Astrocyte of the cerebellum (primary cell): ENCODE measurements at regions not wholly inside any gene's neighbourhood (a gene's known extent, or its start where the extent isn't known, plus 50 kb on each side); places are given as distances from the start of the nearest gene placed in this dataset.

Source experiments
- DNase-seq: peaks from one replicate; pipeline ENCODE4 v3.0.0-alpha.2; 2011; ENCODE audit warnings: low read depth
- H3K4me3 ChIP-seq: 2 replicates; pipeline ENCODE4 v1.5.1; 2011; ENCODE audit warnings: mild to moderate bottlenecking, low read depth, low read length, moderate library complexity
- CTCF ChIP-seq: IDR thresholded peaks from 2 replicates; pipeline ENCODE4 v1.5.1; 2012; ENCODE audit warnings: low read length, low read depth, moderate library complexity, mild to moderate bottlenecking; ENCODE audit errors: missing control alignments
- in situ Hi-C: cut with HindIII; loops from 2 replicates; pipeline ENCODE4 v1.10.0; 2017; ENCODE audit warnings: low sequenced_read_pairs

GRCh38 chr13:31436478-31436877 lies 236.7 kb downstream of the B3GLCT start:
- in situ Hi-C loops: loop anchor here (10.0 kb wide), 1 partner anchor 288 kb away; no protein-coding TSS in a partner anchor
- no peak for DNase-seq
- H3K4me3 ChIP-seq: no peak overlapping the region
- TF ChIP-seq CTCF: no peak

GRCh38 chr13:31437975-31438374 lies 238.2 kb downstream of the B3GLCT start:
- no peak overlapping the region for H3K4me3 ChIP-seq
- no peak for DNase-seq
- TF ChIP-seq CTCF: no peak
- in situ Hi-C loops: loop anchor here (10.0 kb wide), 1 partner anchor 287 kb away; no protein-coding TSS in a partner anchor

- no peak for TF ChIP-seq CTCF
- in situ Hi-C loops: no loop called here
- H3K4me3 ChIP-seq: no peak overlapping the region
- DNase-seq: no peak
These were observed 240.4 kb downstream of the B3GLCT start for GRCh38 chr13:31440132-31440531.

- no peak for DNase-seq
- in situ Hi-C loops: no loop called here
- no peak for TF ChIP-seq CTCF
- H3K4me3 ChIP-seq: no peak overlapping the region
These were observed 242.2 kb downstream of the B3GLCT start for GRCh38 chr13:31441800-31442510.

GRCh38 chr13:31442571-31442970 lies 242.8 kb downstream of the B3GLCT start:
- H3K4me3 ChIP-seq: no peak overlapping the region
- no peak for TF ChIP-seq CTCF
- no peak for DNase-seq
- in situ Hi-C loops: no loop called here

GRCh38 chr13:31444266-31444856 lies 244.6 kb downstream of the B3GLCT start:
- in situ Hi-C loops: no loop called here
- TF ChIP-seq CTCF: no peak
- DNase-seq: no peak
- no peak overlapping the region for H3K4me3 ChIP-seq
